ENCODE measurements at regions not wholly inside any gene's neighbourhood (a gene's known extent, or its start where the extent isn't known, plus 50 kb on each side); places are given as distances from the start of the nearest gene placed in this dataset.

- H3K9ac ChIP-seq (ENCODE audit: low read length) = no peak overlapping the region
- H3K79me2 ChIP-seq (ENCODE audit: insufficient read depth, low read length) = no peaks in the 10 kb centered on the region
- H3K4me3 ChIP-seq (ENCODE audit: insufficient read depth, low read length, poor library complexity, severe bottlenecking) = no peak overlapping the region
- no peaks in the 10 kb centered on the region for H3F3A ChIP-seq (ENCODE audit: insufficient read depth)
- H3K9me3 ChIP-seq (ENCODE audit: insufficient read depth, low read length) = no peaks in the 10 kb centered on the region
- H2AFZ ChIP-seq (ENCODE audit: low read depth, low read length, severe bottlenecking) = no peak overlapping the region
- no peak overlapping the region for H3K27ac ChIP-seq (ENCODE audit: low read depth, low read length)
- H3K27me3 ChIP-seq (ENCODE audit: low read length) = no peaks in the 10 kb centered on the region
- no peak for TF ChIP-seq CTCF (IDR thresholded peaks at IDR 0.05; ENCODE audit: insufficient read depth, low read length, poor library complexity, severe bottlenecking)
- no peak for TF ChIP-seq EZH2phosphoT487 (conservative IDR thresholded peaks at IDR 0.05; ENCODE audit: low read length)
- H4K20me1 ChIP-seq (ENCODE audit: low read depth, low read length) = no peaks in the 10 kb centered on the region
- H3K36me3 ChIP-seq (ENCODE audit: low read length) = no peaks in the 10 kb centered on the region
- no peaks in the 10 kb centered on the region for H3K9me2 ChIP-seq (replicated peaks; ENCODE audit: insufficient read depth, low read length)
- no peak overlapping the region for H3K4me2 ChIP-seq (ENCODE audit: low read depth, low read length, poor library complexity, severe bottlenecking)
These were observed 89.7 kb upstream of the TAB2 start for GRCh38 chr6:149227796-149228195.

- Histone ChIP-seq H3K9me2 (replicated peaks; ENCODE audit: insufficient read depth, low read length) (no peaks in the 10 kb centered on the region), H3K27me3 (ENCODE audit: low read length) (no peaks in the 10 kb centered on the region), H3K27ac (ENCODE audit: low read depth, low read length) (no peak overlapping the region), H4K20me1 (ENCODE audit: low read depth, low read length) (no peaks in the 10 kb centered on the region), H3F3A (ENCODE audit: insufficient read depth) (no peaks in the 10 kb centered on the region), H3K9me3 (ENCODE audit: insufficient read depth, low read length) (no peaks in the 10 kb centered on the region), H3K9ac (ENCODE audit: low read length) (no peak overlapping the region), H2AFZ (ENCODE audit: low read depth, low read length, severe bottlenecking) (no peak overlapping the region), H3K4me3 (ENCODE audit: insufficient read depth, low read length, poor library complexity, severe bottlenecking) (no peak overlapping the region), H3K36me3 (ENCODE audit: low read length) (no peaks in the 10 kb centered on the region), H3K4me2 (ENCODE audit: low read depth, low read length, poor library complexity, severe bottlenecking) (no peak overlapping the region), H3K79me2 (ENCODE audit: insufficient read depth, low read length) (no peaks in the 10 kb centered on the region)
- TF ChIP-seq CTCF (IDR thresholded peaks at IDR 0.05; ENCODE audit: insufficient read depth, low read length, poor library complexity, severe bottlenecking) = no peak
These were observed 89.1 kb upstream of the TAB2 start for GRCh38 chr6:149228311-149228955.

- no peak overlapping the region for H3K9ac ChIP-seq (ENCODE audit: low read length)
- H3K27ac ChIP-seq (ENCODE audit: low read depth, low read length) = no peak overlapping the region
- no peaks in the 10 kb centered on the region for H3K9me2 ChIP-seq (replicated peaks; ENCODE audit: insufficient read depth, low read length)
- H3K4me2 ChIP-seq (ENCODE audit: low read depth, low read length, poor library complexity, severe bottlenecking) = no peak overlapping the region
- H2AFZ ChIP-seq (ENCODE audit: low read depth, low read length, severe bottlenecking) = no peak overlapping the region
- H3K9me3 ChIP-seq (ENCODE audit: insufficient read depth, low read length) = no peaks in the 10 kb centered on the region
- no peaks in the 10 kb centered on the region for H3K79me2 ChIP-seq (ENCODE audit: insufficient read depth, low read length)
- H3F3A ChIP-seq (ENCODE audit: insufficient read depth) = no peaks in the 10 kb centered on the region
- no peaks in the 10 kb centered on the region for H3K36me3 ChIP-seq (ENCODE audit: low read length)
- H4K20me1 ChIP-seq (ENCODE audit: low read depth, low read length) = no peaks in the 10 kb centered on the region
- TF ChIP-seq EZH2phosphoT487 (conservative IDR thresholded peaks at IDR 0.05; ENCODE audit: low read length) = no peak
- TF ChIP-seq CTCF (IDR thresholded peaks at IDR 0.05; ENCODE audit: insufficient read depth, low read length, poor library complexity, severe bottlenecking) = no peak
- H3K27me3 ChIP-seq (ENCODE audit: low read length) = no peaks in the 10 kb centered on the region
- H3K4me3 ChIP-seq (ENCODE audit: insufficient read depth, low read length, poor library complexity, severe bottlenecking) = no peak overlapping the region
These were observed 88.4 kb upstream of the TAB2 start for GRCh38 chr6:149229096-149229495.

All from SU-DHL-6 (cell line).